ENCODE measurements at regions not wholly inside any gene's neighbourhood (a gene's known extent, or its start where the extent isn't known, plus 50 kb on each side); places are given as distances from the start of the nearest gene placed in this dataset.

GRCh38 chr9:7707934-7708333 lies 91.6 kb downstream of the DMAC1 start:
- no peak for TF ChIP-seq CTCF (IDR thresholded peaks at IDR 0.05; ENCODE audit: low read depth, low read length, missing control alignments)
- in situ Hi-C loops (cut with HindIII; ENCODE audit: low sequenced_read_pairs): no loop called here
- DNase-seq (ENCODE audit: low read depth): no peak
- no peak overlapping the region for H3K4me3 ChIP-seq (ENCODE audit: low read depth, low read length)

GRCh38 chr9:7704543-7704942 lies 95.0 kb downstream of the DMAC1 start:
- no peak for DNase-seq (ENCODE audit: low read depth)
- in situ Hi-C loops (cut with HindIII; ENCODE audit: low sequenced_read_pairs): no loop called here
- no peak overlapping the region for H3K4me3 ChIP-seq (ENCODE audit: low read depth, low read length)
- TF ChIP-seq CTCF (IDR thresholded peaks at IDR 0.05; ENCODE audit: low read depth, low read length, missing control alignments): no peak

GRCh38 chr9:7691909-7692308 lies 107.7 kb downstream of the DMAC1 start:
- TF ChIP-seq CTCF (IDR thresholded peaks at IDR 0.05; ENCODE audit: low read depth, low read length, missing control alignments): no peak
- in situ Hi-C loops (cut with HindIII; ENCODE audit: low sequenced_read_pairs): no loop called here
- no peak overlapping the region for H3K4me3 ChIP-seq (ENCODE audit: low read depth, low read length)
- DNase-seq (ENCODE audit: low read depth): no peak

GRCh38 chr9:7690014-7690413 lies 109.6 kb downstream of the DMAC1 start:
- H3K4me3 ChIP-seq (ENCODE audit: low read depth, low read length): no peak overlapping the region
- in situ Hi-C loops (cut with HindIII; ENCODE audit: low sequenced_read_pairs): no loop called here
- DNase-seq (ENCODE audit: low read depth): no peak
- TF ChIP-seq CTCF (IDR thresholded peaks at IDR 0.05; ENCODE audit: low read depth, low read length, missing control alignments): no peak

GRCh38 chr9:7688626-7689025 lies 111.0 kb downstream of the DMAC1 start:
- no peak for DNase-seq (ENCODE audit: low read depth)
- no peak overlapping the region for H3K4me3 ChIP-seq (ENCODE audit: low read depth, low read length)
- in situ Hi-C loops (cut with HindIII; ENCODE audit: low sequenced_read_pairs): no loop called here
- no peak for TF ChIP-seq CTCF (IDR thresholded peaks at IDR 0.05; ENCODE audit: low read depth, low read length, missing control alignments)

- no peak for TF ChIP-seq CTCF (IDR thresholded peaks at IDR 0.05; ENCODE audit: low read depth, low read length, missing control alignments)
- no peak overlapping the region for H3K4me3 ChIP-seq (ENCODE audit: low read depth, low read length)
- in situ Hi-C loops (cut with HindIII; ENCODE audit: low sequenced_read_pairs): no loop called here
- DNase-seq (ENCODE audit: low read depth): no peak
Measured at GRCh38 chr9:7676609-7677156, 122.9 kb downstream of the DMAC1 start.

GRCh38 chr9:7671847-7672246 lies 127.7 kb downstream of the DMAC1 start:
- in situ Hi-C loops (cut with HindIII; ENCODE audit: low sequenced_read_pairs): no loop called here
- TF ChIP-seq CTCF (IDR thresholded peaks at IDR 0.05; ENCODE audit: low read depth, low read length, missing control alignments): no peak
- H3K4me3 ChIP-seq (ENCODE audit: low read depth, low read length): no peak overlapping the region
- DNase-seq (ENCODE audit: low read depth): no peak

Measured in astrocyte of the cerebellum (primary cell).